GM12878 (cell line): ENCODE measurements at regions not wholly inside any gene's neighbourhood (a gene's known extent, or its start where the extent isn't known, plus 50 kb on each side); places are given as distances from the start of the nearest gene placed in this dataset.

Experiments
- ASH2L ChIP-seq: fragments of 300-600, 200-600 bp; sonication (generic); IDR thresholded peaks from 2 replicates; pipeline ENCODE4 v1.6.1; 2017; ENCODE audit warnings: low read depth, mild to moderate bottlenecking, borderline replicate concordance
- CBFB ChIP-seq: IDR thresholded peaks from 2 replicates; pipeline ENCODE4 v1.6.1; 2016; ENCODE audit warnings: antibody characterized with exemption, low read depth
- CREB1 ChIP-seq: IDR thresholded peaks from 2 replicates; pipeline ENCODE4 v1.6.1; 2012; ENCODE audit warnings: low read depth, mild to moderate bottlenecking, inconsistent platforms
- FOXK2 ChIP-seq: fragments of 450-650 bp; IDR thresholded peaks from 2 replicates; pipeline ENCODE4 v1.6.1; 2017; ENCODE audit warnings: mild to moderate bottlenecking, moderate library complexity
- HDAC2 ChIP-seq: fragments of 200-600 bp; sonication (generic); IDR thresholded peaks from 2 replicates; pipeline ENCODE4 v1.6.1; 2017
- IKZF2 ChIP-seq, 2 experiments: fragments of 450-650 bp; IDR thresholded peaks; 2 replicates each; pipeline ENCODE4 v1.6.1; 2017; ENCODE audit warnings: mild to moderate bottlenecking in 2 of 2, moderate library complexity in 2 of 2
- NFYA ChIP-seq: IDR thresholded peaks from 2 replicates; pipeline ENCODE4 v1.6.1; 2011; ENCODE audit warnings: low read depth, mild to moderate bottlenecking, low read length, improper control_type of control experiment, borderline replicate concordance
- NKRF ChIP-seq: fragments of 450-650 bp; conservative IDR thresholded peaks from 2 replicates; pipeline ENCODE4 v1.6.1; 2017; ENCODE audit warnings: mild to moderate bottlenecking, moderate library complexity
- POLR2AphosphoS5 ChIP-seq: IDR thresholded peaks from 2 replicates; pipeline ENCODE4 v1.6.1; 2011; ENCODE audit warnings: mild to moderate bottlenecking, low read length, inconsistent platforms
- RBBP5 ChIP-seq: fragments of 200-600 bp; sonication (generic); conservative IDR thresholded peaks from 2 replicates; pipeline ENCODE4 v1.6.1; 2016
- RFX5 ChIP-seq: IDR thresholded peaks from 2 replicates; pipeline ENCODE4 v1.6.1; 2011; ENCODE audit warnings: low read depth, low read length, improper control_type of control experiment
- SIX5 ChIP-seq: IDR thresholded peaks from 2 replicates; pipeline ENCODE4 v1.6.1; 2011; ENCODE audit warnings: mild to moderate bottlenecking, low read depth, low read length, moderate library complexity; ENCODE audit not compliant: severe bottlenecking
- SP1 ChIP-seq: IDR thresholded peaks from one replicate; pipeline ENCODE4 v1.6.1; 2011; ENCODE audit warnings: low read depth, low read length
- STAT3 ChIP-seq: IDR thresholded peaks from 2 replicates; pipeline ENCODE4 v1.6.1; 2011; ENCODE audit warnings: low read depth, low read length, improper control_type of control experiment
- TARDBP ChIP-seq: IDR thresholded peaks from 2 replicates; pipeline ENCODE4 v1.6.1; 2016; ENCODE audit warnings: borderline replicate concordance
- WRNIP1 ChIP-seq: IDR thresholded peaks from 2 replicates; pipeline ENCODE4 v1.6.1; 2011; ENCODE audit warnings: low read depth, low read length, improper control_type of control experiment, borderline replicate concordance
- TF ChIP-seq, protein P1 (sequence below): fragments of 450-650 bp; IDR thresholded peaks from 2 replicates; pipeline ENCODE4 v1.6.1; 2017; ENCODE audit warnings: antibody characterized with exemption, mild to moderate bottlenecking, moderate library complexity
- TF ChIP-seq, protein P2 (sequence below): fragments of 150-350 bp; IDR thresholded peaks from 2 replicates; pipeline ENCODE4 v1.6.1; 2014; ENCODE audit warnings: mild to moderate bottlenecking, low read depth, low read length
- TF ChIP-seq, protein P3 (sequence below): fragments of 450-650 bp; IDR thresholded peaks from 2 replicates; pipeline ENCODE4 v1.6.1; 2017; ENCODE audit warnings: mild to moderate bottlenecking, moderate library complexity

- TF ChIP-seq, protein P1, sequence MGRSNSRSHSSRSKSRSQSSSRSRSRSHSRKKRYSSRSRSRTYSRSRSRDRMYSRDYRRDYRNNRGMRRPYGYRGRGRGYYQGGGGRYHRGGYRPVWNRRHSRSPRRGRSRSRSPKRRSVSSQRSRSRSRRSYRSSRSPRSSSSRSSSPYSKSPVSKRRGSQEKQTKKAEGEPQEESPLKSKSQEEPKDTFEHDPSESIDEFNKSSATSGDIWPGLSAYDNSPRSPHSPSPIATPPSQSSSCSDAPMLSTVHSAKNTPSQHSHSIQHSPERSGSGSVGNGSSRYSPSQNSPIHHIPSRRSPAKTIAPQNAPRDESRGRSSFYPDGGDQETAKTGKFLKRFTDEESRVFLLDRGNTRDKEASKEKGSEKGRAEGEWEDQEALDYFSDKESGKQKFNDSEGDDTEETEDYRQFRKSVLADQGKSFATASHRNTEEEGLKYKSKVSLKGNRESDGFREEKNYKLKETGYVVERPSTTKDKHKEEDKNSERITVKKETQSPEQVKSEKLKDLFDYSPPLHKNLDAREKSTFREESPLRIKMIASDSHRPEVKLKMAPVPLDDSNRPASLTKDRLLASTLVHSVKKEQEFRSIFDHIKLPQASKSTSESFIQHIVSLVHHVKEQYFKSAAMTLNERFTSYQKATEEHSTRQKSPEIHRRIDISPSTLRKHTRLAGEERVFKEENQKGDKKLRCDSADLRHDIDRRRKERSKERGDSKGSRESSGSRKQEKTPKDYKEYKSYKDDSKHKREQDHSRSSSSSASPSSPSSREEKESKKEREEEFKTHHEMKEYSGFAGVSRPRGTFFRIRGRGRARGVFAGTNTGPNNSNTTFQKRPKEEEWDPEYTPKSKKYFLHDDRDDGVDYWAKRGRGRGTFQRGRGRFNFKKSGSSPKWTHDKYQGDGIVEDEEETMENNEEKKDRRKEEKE = no peak
- TF ChIP-seq CREB1 (no peak), NFYA (no peak), RBBP5 (no peak), SIX5 (no peak), WRNIP1 (0 out of 2 replicates have a peak, but pooled peaks have one; percentile 59), POLR2AphosphoS5 (no peak), SP1 (no peak), ASH2L (no peak), HDAC2 (no peak), STAT3 (no peak), NKRF (no peak), FOXK2 (no peak), TARDBP (no peak), CBFB (peak; percentile 73; the same call in 1 of the 2 replicates), IKZF2 (IDR thresholded peaks at IDR 0.05) (no peak), RFX5 (0 out of 2 replicates have a peak, but pooled peaks have one; percentile 71)
- TF ChIP-seq, protein P2, sequence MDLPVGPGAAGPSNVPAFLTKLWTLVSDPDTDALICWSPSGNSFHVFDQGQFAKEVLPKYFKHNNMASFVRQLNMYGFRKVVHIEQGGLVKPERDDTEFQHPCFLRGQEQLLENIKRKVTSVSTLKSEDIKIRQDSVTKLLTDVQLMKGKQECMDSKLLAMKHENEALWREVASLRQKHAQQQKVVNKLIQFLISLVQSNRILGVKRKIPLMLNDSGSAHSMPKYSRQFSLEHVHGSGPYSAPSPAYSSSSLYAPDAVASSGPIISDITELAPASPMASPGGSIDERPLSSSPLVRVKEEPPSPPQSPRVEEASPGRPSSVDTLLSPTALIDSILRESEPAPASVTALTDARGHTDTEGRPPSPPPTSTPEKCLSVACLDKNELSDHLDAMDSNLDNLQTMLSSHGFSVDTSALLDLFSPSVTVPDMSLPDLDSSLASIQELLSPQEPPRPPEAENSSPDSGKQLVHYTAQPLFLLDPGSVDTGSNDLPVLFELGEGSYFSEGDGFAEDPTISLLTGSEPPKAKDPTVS = no peak
- TF ChIP-seq, protein P3, sequence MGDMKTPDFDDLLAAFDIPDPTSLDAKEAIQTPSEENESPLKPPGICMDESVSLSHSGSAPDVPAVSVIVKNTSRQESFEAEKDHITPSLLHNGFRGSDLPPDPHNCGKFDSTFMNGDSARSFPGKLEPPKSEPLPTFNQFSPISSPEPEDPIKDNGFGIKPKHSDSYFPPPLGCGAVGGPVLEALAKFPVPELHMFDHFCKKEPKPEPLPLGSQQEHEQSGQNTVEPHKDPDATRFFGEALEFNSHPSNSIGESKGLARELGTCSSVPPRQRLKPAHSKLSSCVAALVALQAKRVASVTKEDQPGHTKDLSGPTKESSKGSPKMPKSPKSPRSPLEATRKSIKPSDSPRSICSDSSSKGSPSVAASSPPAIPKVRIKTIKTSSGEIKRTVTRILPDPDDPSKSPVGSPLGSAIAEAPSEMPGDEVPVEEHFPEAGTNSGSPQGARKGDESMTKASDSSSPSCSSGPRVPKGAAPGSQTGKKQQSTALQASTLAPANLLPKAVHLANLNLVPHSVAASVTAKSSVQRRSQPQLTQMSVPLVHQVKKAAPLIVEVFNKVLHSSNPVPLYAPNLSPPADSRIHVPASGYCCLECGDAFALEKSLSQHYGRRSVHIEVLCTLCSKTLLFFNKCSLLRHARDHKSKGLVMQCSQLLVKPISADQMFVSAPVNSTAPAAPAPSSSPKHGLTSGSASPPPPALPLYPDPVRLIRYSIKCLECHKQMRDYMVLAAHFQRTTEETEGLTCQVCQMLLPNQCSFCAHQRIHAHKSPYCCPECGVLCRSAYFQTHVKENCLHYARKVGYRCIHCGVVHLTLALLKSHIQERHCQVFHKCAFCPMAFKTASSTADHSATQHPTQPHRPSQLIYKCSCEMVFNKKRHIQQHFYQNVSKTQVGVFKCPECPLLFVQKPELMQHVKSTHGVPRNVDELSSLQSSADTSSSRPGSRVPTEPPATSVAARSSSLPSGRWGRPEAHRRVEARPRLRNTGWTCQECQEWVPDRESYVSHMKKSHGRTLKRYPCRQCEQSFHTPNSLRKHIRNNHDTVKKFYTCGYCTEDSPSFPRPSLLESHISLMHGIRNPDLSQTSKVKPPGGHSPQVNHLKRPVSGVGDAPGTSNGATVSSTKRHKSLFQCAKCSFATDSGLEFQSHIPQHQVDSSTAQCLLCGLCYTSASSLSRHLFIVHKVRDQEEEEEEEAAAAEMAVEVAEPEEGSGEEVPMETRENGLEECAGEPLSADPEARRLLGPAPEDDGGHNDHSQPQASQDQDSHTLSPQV = no peak
These were observed 163.0 kb upstream of the XIST start (continued) for GRCh38 chrX:74015379-74016019.
